Suprapubic skin (tissue), 4 donors: ENCODE measurements at regions not wholly inside any gene's neighbourhood (a gene's known extent, or its start where the extent isn't known, plus 50 kb on each side); places are given as distances from the start of the nearest gene placed in this dataset.

Experiments
- CTCF ChIP-seq, 2 donors: fragments of 200-600 bp in 1 of 2; fragments of 450-650 bp in 1 of 2; sonication (generic) in 1 of 2; IDR thresholded peaks; one replicate each; pipeline ENCODE4 v1.5.1; 2016 to 2019; ENCODE audit warnings: antibody characterized with exemption in 2 of 2, mild to moderate bottlenecking in 1 of 2, moderate library complexity in 1 of 2
- EP300 ChIP-seq: sonication (generic); formaldehyde crosslinking; IDR thresholded peaks from one replicate; pipeline ENCODE4 v1.6.1; 2017; ENCODE audit warnings: antibody characterized with exemption
- POLR2A ChIP-seq, 2 donors: fragments of 450-650 bp; IDR thresholded peaks; one replicate each; pipeline ENCODE4 v1.6.1; 2017; ENCODE audit warnings: antibody characterized with exemption in 2 of 2, mild to moderate bottlenecking in 2 of 2, moderate library complexity in 2 of 2
- POLR2AphosphoS5 ChIP-seq, 3 donors: sonication (generic); formaldehyde crosslinking; IDR thresholded peaks; one replicate each; pipeline ENCODE4 v1.6.1; 2017; ENCODE audit warnings: antibody characterized with exemption in 3 of 3

- no peak for TF ChIP-seq POLR2A (IDR thresholded peaks at IDR 0.05)
- no peak for TF ChIP-seq EP300
- TF ChIP-seq CTCF (IDR thresholded peaks at IDR 0.05): no peak
- TF ChIP-seq POLR2AphosphoS5 (IDR thresholded peaks at IDR 0.05): no peak
These were observed 494.6 kb downstream of the RFPL4B start for GRCh38 chr6:112841553-112842329.
